ENCODE measurements at regions not wholly inside any gene's neighbourhood (a gene's known extent, or its start where the extent isn't known, plus 50 kb on each side); places are given as distances from the start of the nearest gene placed in this dataset.

- H4K8ac ChIP-seq (ENCODE audit: low read depth in 2 of 2, low read length in 2 of 2), result no peak overlapping the region
- no peak overlapping the region for H3K4me3 ChIP-seq (ENCODE audit: insufficient read depth, low read depth, low read length)
- H3K36me3 ChIP-seq (ENCODE audit: control insufficient read depth, insufficient read depth, low read length), result no peaks in the 10 kb centered on the region
- dilution Hi-C loops (cut with HindIII; ENCODE audit: low sequenced_read_pairs, unreplicated experiment), result no loop called here
- ChIA-PET POLR2A (ENCODE audit: unreplicated experiment) (no interaction called here), CTCF (no interaction called here)
- no peak for DNase-seq
- H3K18ac ChIP-seq (ENCODE audit: low read depth, low read length), result no peak overlapping the region
- H3K27ac ChIP-seq (ENCODE audit: insufficient read depth, low read length), result no peak overlapping the region
- H2BK20ac ChIP-seq (ENCODE audit: low read depth, low read length), result no peak overlapping the region
- H4K91ac ChIP-seq (ENCODE audit: insufficient read depth, low read depth, low read length), result no peak overlapping the region
- H3K4ac ChIP-seq (ENCODE audit: low read depth, low read length), result no peak overlapping the region
- no peak overlapping the region for H2BK5ac ChIP-seq (ENCODE audit: low read depth, low read length, poor library complexity, severe bottlenecking)
- no peak overlapping the region for H2BK15ac ChIP-seq (ENCODE audit: low read depth, low read length)
- 90% methylated on average over 1 of the region's 2 CpGs; no CpG with 5 or more reads in 1 of the 2 experiments for WGBS, 2 experiments (ENCODE audit: extremely low coverage in 2 of 2, insufficient read length in 1 of 2)
- no peak overlapping the region for H3K9ac ChIP-seq (ENCODE audit: low read depth, low read length)
- no peak overlapping the region for H2AFZ ChIP-seq (replicated peaks; ENCODE audit: low read length, poor library complexity)
- in situ Hi-C loops (cut with MboI; ENCODE audit: low sequenced_read_pairs), result no loop called here
- no peak for ATAC-seq (ENCODE audit: low read depth)
- H3K79me1 ChIP-seq (ENCODE audit: low read depth in 1 of 2, low read length in 2 of 2), result no peaks in the 10 kb centered on the region
- no peak overlapping the region for H2AK9ac ChIP-seq (replicated peaks; ENCODE audit: low read depth, low read length, poor library complexity)
- TF ChIP-seq BHLHE40 (IDR thresholded peaks at IDR 0.05; ENCODE audit: low read depth, low read length), result no peak
- no peak for TF ChIP-seq FOS (IDR thresholded peaks at IDR 0.05; ENCODE audit: low read depth, low read length)
- TF ChIP-seq SMC3 (IDR thresholded peaks at IDR 0.05; ENCODE audit: low read depth, low read length), result no peak
- no peak for TF ChIP-seq RFX5 (IDR thresholded peaks at IDR 0.05; ENCODE audit: low read depth, low read length)
- TF ChIP-seq MAZ (IDR thresholded peaks at IDR 0.05; ENCODE audit: borderline replicate concordance, low read depth, low read length), result no peak
- TF ChIP-seq, protein P1, sequence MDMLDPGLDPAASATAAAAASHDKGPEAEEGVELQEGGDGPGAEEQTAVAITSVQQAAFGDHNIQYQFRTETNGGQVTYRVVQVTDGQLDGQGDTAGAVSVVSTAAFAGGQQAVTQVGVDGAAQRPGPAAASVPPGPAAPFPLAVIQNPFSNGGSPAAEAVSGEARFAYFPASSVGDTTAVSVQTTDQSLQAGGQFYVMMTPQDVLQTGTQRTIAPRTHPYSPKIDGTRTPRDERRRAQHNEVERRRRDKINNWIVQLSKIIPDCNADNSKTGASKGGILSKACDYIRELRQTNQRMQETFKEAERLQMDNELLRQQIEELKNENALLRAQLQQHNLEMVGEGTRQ (IDR thresholded peaks at IDR 0.05; ENCODE audit: low read depth, low read length), result no peak
- TF ChIP-seq POLR2A (IDR thresholded peaks at IDR 0.05; ENCODE audit: low read depth, low read length), result no peak
- TF ChIP-seq MXI1 (IDR thresholded peaks at IDR 0.05; ENCODE audit: borderline replicate concordance, low read depth, low read length), result no peak
- no peak for TF ChIP-seq NFE2L2 (IDR thresholded peaks at IDR 0.05; ENCODE audit: low read depth, low read length)
- no peak for TF ChIP-seq RCOR1 (IDR thresholded peaks at IDR 0.05; ENCODE audit: insufficient replicate concordance, low read length)
- no peak overlapping the region for H3K56ac ChIP-seq (ENCODE audit: extremely low read depth, insufficient read depth, low read length)
- no peak overlapping the region for H3K14ac ChIP-seq (replicated peaks; ENCODE audit: low read depth, low read length)
- no peaks in the 10 kb centered on the region; the same call in 1 of the 2 replicates for H3K27me3 ChIP-seq (ENCODE audit: control insufficient read depth, insufficient read depth, low read length)
- H3K4me1 ChIP-seq (ENCODE audit: control insufficient read depth, insufficient read depth, low read length), result peaks cover 2% of the 10 kb centered on the region
- H3K23ac ChIP-seq (ENCODE audit: low read depth, low read length), result no peak overlapping the region
- no peaks in the 10 kb centered on the region for H3K9me1 ChIP-seq (ENCODE audit: insufficient read depth, low read length)
- intact Hi-C loops (cut with micrococcal nuclease), result no loop called here
- no peaks in the 10 kb centered on the region for H4K20me1 ChIP-seq (ENCODE audit: insufficient read depth, low read length)
- no peak overlapping the region for H3K4me2 ChIP-seq (ENCODE audit: low read depth, low read length)
- no peak overlapping the region for H2AK5ac ChIP-seq (ENCODE audit: low read depth, low read length)
- BruUV-seq (replicated peaks), result no TSS peak
- no peak overlapping the region for H2BK120ac ChIP-seq (ENCODE audit: low read depth, low read length)
- no peak overlapping the region for H4K5ac ChIP-seq (ENCODE audit: low read depth, low read length)
- H3K9me3 ChIP-seq (ENCODE audit: control insufficient read depth, insufficient read depth, low read length), result no peaks in the 10 kb centered on the region
Measured at GRCh38 chr10:92747600-92747999, 57.8 kb downstream of the HHEX start.

Measured in IMR-90 (cell line).